ENCODE measurements at regions not wholly inside any gene's neighbourhood (a gene's known extent, or its start where the extent isn't known, plus 50 kb on each side); places are given as distances from the start of the nearest gene placed in this dataset.

- no peak for DNase-seq (ENCODE audit: low spot score)
Observed at GRCh38 chr3:107897471-107898061, 193.3 kb downstream of the CD47 start.

GRCh38 chr3:107894998-107895397 is 195.8 kb downstream of the CD47 start:
- DNase-seq (ENCODE audit: low spot score): no peak

DNA sequence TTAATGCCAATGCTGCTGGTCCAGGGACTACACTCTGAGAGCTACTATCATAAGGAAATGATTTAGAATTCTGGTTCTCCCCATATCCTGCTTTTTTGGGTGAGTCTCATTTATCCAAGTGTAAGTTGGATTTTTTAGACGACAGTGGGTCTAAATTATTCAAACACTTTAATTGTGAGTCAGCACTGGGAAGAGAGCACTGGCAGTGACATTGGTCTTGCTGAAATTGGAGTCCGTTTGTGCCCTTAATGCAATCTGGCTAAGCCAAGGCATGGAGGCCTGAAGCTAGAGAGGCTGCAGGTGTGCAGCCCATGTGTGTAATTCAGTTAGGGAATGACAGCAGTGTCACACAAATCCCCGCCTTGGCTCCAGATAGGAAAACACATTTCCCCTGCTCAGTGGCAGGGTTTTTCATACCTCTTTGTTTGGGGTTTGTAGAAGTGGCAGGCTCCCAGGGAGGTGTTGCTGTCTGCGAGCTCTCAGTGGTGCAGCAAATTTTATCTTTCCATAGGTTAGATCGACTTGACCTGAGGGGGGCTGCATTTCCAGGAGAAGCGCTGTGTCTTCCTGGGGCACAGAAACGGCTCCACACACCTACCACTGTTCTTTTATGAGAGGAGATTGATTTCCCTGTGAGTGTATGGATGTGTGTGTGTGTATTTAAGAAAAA is 197.7 kb downstream of the CD47 start:
- DNase-seq (ENCODE audit: low spot score): no peak

DNA sequence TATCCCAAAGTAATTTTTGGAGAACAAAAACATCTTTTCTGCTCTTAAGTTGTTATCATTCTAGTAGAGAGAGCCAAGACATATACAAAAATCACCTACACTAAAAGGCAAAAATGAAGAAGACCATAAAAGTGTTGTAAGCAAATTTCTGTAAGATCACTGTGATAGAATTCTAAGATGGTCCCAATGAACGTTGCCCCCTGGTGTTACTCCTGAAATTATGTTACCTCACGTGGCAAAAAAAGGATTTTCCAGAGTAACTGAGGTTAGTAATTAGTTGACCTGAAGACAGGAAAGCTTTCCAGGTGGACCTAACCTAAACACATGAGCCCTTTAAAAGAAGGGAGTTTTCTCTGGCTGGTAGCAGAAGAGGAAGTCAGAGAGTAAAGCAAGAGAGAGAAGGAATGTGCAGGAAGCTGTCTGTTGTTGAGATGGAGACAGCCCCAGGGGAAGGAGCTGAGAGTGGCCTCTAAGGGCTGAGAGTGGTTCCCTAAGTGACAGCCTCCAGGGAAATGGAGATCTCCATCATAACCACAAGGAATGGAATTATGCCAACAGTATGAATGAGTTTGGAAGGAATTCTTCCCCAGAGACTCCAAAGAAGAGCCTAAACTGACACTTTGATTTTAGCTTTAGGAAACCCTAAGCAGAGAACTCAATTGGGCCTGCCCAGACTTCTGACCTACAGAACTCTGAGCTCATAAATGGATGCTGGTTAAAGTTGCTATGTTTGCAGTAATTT is 205.9 kb downstream of the CD47 start:
- DNase-seq (ENCODE audit: low spot score): no peak

DNA sequence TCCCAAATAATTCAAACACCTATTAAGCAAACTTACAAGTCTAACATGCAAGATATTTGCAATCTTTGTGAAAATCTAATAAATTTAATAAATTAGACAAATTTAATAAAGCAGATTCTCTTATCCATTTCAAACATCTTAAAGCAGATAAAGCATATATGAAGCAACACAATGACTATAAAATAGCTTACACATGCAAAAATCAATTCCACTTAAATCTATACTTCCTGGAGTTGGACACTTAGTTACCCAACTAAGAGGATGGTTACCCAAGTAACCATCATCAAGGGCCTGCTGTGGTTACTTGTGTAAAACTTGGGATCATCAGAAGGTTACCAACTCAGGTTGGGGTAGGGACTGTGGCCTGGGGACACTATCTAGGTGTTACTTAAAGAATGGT is 206.8 kb downstream of the CD47 start:
- no peak for DNase-seq (ENCODE audit: low spot score)

DNA sequence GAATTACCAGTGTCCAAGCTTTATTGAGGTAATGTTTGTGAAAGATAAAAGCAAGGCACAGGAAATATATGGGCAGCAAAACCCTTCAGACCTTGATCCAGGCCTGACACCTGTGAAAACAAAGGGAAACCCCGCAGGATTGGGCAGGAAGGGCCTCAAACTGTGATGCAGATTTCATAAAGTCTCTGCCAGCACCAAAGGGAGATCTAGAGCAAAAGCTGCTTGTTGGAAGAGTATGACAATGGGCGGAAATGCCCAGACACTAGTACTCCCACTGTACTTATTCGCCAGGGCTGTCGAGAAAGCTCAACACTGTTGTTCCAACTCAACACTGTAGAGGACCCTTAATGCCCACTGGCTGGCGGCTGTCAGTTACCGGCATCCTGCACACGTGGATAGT is 207.9 kb downstream of the CD47 start:
- no peak for DNase-seq (ENCODE audit: low spot score)

- no peak for DNase-seq (ENCODE audit: low spot score)
Observed at GRCh38 chr3:107882261-107882660, 208.6 kb downstream of the CD47 start.

GRCh38 chr3:107881509-107881908 is 209.3 kb downstream of the CD47 start:
- no peak for DNase-seq (ENCODE audit: low spot score)

DNA sequence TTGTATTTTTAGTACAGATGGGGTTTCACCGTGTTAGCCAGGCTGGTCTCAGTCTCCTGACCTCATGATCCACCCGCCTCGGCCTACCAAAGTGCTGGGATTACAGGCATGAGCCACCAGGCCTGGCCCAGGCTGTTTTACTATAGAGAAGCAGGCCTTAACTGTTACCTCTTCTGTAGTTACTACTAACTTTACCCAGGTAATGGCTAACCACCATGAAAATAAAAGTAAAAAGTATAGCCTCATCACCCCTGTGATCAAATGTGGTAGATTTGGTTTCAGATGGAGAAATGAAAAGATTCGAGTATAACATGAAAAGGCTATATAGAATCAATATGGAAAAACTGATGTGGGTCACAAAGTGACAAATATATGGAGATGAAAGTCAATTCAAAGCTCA is 210.1 kb downstream of the CD47 start:
- no peak for DNase-seq (ENCODE audit: low spot score)

- DNase-seq (ENCODE audit: low spot score): no peak
Observed at GRCh38 chr3:107877936-107878335, 212.9 kb downstream of the CD47 start.

DNA sequence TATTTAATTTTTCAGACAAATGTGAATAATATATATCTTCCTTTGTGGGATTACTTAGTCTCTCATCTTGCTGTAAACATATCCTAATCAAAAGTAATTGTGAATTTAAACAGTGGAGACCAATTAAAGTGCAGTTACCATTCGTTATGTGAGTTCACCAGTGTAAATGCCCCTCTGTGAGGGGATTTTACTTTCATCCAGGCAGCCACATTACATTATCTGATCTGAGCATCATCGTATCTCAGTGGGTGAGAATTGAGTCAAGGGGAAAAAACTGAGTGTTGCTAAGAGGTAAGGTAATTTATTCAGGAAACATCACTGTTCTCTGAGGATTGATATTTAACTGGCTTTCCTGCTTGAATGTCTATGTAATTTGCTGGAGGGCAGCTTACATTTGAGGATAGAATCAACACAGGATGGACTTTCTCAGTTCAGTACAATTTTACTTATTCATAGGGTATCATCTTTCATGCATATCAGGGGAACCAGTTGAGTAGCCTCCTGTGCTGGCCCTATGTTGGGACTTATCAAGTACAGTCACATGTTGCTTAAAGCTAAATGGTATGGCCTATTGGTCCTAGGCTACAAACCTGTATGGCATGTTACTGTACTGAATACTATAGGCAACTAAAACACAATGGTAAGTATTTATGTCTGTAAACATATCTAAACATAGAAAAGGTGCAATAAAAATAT is 219.7 kb downstream of the CD47 start:
- no peak for DNase-seq (ENCODE audit: low spot score)

- DNase-seq (ENCODE audit: low spot score): no peak
Observed at GRCh38 chr3:107870096-107870495, 220.7 kb downstream of the CD47 start.

- no peak for DNase-seq (ENCODE audit: low spot score)
Observed at GRCh38 chr3:107868449-107868848, 222.4 kb downstream of the CD47 start.

DNA sequence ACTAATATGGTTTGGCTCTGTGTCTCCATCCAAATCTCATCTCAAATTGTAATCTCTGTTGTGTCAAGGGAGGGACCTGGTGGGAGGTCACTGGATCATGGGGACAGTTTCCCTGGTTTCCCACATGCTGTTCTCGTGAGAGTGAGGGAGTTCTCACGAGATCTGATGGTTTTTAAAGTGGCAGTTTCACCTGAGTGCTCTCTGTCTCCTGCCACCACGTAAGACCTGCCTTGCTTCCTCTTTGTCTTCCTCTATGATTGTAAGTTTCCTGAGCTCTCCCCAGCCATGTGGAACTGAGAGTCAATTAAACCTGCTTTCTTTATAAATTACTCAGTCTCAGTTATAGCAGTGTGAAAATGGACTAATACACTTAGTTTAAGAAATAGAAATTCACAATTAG is 228.9 kb downstream of the CD47 start:
- DNase-seq (ENCODE audit: low spot score): no peak

DNA sequence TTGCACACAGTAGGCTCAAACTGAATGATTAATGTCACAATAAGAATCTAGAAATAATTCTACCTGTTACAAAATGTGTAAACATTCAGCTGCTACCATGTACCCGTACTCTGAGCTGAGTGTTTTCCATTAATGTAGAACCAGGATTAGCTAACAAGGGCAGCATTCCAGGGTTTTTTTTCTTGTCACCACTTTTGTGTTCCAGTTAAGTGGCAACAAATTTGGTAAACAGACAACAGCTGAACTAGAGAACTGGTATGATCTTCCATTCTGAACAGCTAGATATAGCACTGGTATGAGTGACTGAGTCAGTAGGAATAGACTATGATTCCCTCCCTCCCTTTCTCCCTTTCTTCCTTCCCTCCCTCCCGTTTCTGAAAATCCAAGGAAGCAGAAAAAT is 229.4 kb downstream of the CD47 start:
- DNase-seq (ENCODE audit: low spot score): no peak
